OCI-LY1 (cell line): ENCODE measurements at regions not wholly inside any gene's neighbourhood (a gene's known extent, or its start where the extent isn't known, plus 50 kb on each side); places are given as distances from the start of the nearest gene placed in this dataset.

ENCODE experiments used
- EZH2 ChIP-seq: fragments of 200-600 bp; sonication (generic), shearing (Covaris generic); IDR thresholded peaks from 2 replicates; pipeline ENCODE4 v1.8.0; 2017; ENCODE audit warnings: borderline replicate concordance, mixed run types, mild to moderate bottlenecking, antibody characterized with exemption, low read length, moderate library complexity, mixed read lengths
- TF ChIP-seq, protein P1 (sequence below): fragments of 200-600 bp; sonication (generic), shearing (Covaris generic); IDR thresholded peaks from 2 replicates; pipeline ENCODE4 v1.5.1; 2017; ENCODE audit warnings: mild to moderate bottlenecking, antibody characterized with exemption, low read length, moderate library complexity, mixed read lengths

DNA sequence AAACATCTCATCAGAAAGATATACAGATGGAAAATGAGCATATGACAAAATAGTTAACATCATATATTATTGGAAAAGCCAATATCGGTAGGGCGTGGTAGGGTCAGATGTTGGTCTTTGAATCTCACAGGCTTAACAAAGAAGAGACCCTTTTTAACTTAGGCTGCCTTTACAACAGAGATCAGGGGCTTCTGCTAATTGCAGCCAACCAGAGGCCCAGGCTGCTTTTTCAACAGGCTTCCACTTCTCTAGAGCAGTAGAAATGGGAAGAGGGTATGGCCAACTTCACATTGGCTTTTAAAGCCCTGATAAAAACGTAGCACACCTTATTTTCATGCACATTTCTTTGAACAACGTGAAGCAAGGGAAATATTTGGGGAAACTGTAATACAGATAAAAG is 764.3 kb upstream of the CTNND2 start:
- TF ChIP-seq, protein P1, sequence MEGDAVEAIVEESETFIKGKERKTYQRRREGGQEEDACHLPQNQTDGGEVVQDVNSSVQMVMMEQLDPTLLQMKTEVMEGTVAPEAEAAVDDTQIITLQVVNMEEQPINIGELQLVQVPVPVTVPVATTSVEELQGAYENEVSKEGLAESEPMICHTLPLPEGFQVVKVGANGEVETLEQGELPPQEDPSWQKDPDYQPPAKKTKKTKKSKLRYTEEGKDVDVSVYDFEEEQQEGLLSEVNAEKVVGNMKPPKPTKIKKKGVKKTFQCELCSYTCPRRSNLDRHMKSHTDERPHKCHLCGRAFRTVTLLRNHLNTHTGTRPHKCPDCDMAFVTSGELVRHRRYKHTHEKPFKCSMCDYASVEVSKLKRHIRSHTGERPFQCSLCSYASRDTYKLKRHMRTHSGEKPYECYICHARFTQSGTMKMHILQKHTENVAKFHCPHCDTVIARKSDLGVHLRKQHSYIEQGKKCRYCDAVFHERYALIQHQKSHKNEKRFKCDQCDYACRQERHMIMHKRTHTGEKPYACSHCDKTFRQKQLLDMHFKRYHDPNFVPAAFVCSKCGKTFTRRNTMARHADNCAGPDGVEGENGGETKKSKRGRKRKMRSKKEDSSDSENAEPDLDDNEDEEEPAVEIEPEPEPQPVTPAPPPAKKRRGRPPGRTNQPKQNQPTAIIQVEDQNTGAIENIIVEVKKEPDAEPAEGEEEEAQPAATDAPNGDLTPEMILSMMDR = no peak
- TF ChIP-seq EZH2 = no peak
